WTC11 (cell line): ENCODE measurements at regions not wholly inside any gene's neighbourhood (a gene's known extent, or its start where the extent isn't known, plus 50 kb on each side); places are given as distances from the start of the nearest gene placed in this dataset.

Experiments
- ATAC-seq: fragments of 200-7000 bp; cut with Tn5 transposase; 2 replicates; pipeline ENCODE4 v1.10.0; 2021; ENCODE audit warnings: mild to moderate bottlenecking, moderate library complexity
- CTCF ChIA-PET: fragments of 300-600 bp; sonication (Branson Sonifier 250); formaldehyde crosslinking; loops from one replicate; lab custom pipeline; 2021; ENCODE audit warnings: antibody characterized with exemption; lab: Charles Lee
- POLR2A ChIA-PET: fragments of 350-600 bp; sonication (Branson Sonifier 250); formaldehyde crosslinking; loops from one replicate; lab custom pipeline; 2021; ENCODE audit warnings: antibody characterized with exemption; lab: Charles Lee
- DNase-seq: peaks from one replicate; pipeline ENCODE4 v3.0.0; 2021; ENCODE audit warnings: low spot score
- H3K27ac Mint-ChIP-seq: 2 replicates; pipeline ENCODE4 v1.8.0; 2021; ENCODE audit warnings: mixed read lengths
- H3K27me3 Mint-ChIP-seq: 2 replicates; pipeline ENCODE4 v1.8.0; 2021; ENCODE audit warnings: low read depth, mild to moderate bottlenecking, moderate library complexity, mixed read lengths
- H3K36me3 Mint-ChIP-seq: 2 replicates; pipeline ENCODE4 v1.8.0; 2021; ENCODE audit warnings: mixed read lengths
- H3K4me1 Mint-ChIP-seq: 2 replicates; pipeline ENCODE4 v1.8.0; 2022; ENCODE audit warnings: mixed read lengths
- H3K4me3 Mint-ChIP-seq: 2 replicates; pipeline ENCODE4 v1.8.0; 2021; ENCODE audit warnings: mild to moderate bottlenecking, moderate library complexity, mixed read lengths
- H3K9me3 Mint-ChIP-seq: 2 replicates; pipeline ENCODE4 v1.8.0; 2021; ENCODE audit warnings: mixed read lengths
- AR ChIP-seq: fragments of 250-450 bp; sonication (Bioruptor Pico); IDR thresholded peaks from 2 replicates; pipeline ENCODE4 v1.9.0; 2021; ENCODE audit warnings: mild to moderate bottlenecking
- ATF6 ChIP-seq: sonication (generic); formaldehyde crosslinking; IDR thresholded peaks from 2 replicates; pipeline ENCODE4 v1.8.1; 2023; ENCODE audit warnings: mild to moderate bottlenecking, missing genetic modification reagents
- GRHL2 ChIP-seq: fragments of 250-450 bp; sonication (Bioruptor Pico); IDR thresholded peaks from 2 replicates; pipeline ENCODE4 v1.8.0; 2022; ENCODE audit warnings: mild to moderate bottlenecking, moderate library complexity; ENCODE audit not compliant: insufficient replicate concordance, severe bottlenecking
- MAX ChIP-seq: sonication (generic); formaldehyde crosslinking; IDR thresholded peaks from 2 replicates; pipeline ENCODE4 v1.8.0; 2022; ENCODE audit warnings: mild to moderate bottlenecking, missing genetic modification reagents
- NFE2L1 ChIP-seq: sonication (generic); formaldehyde crosslinking; IDR thresholded peaks from 2 replicates; pipeline ENCODE4 v1.8.1; 2023; ENCODE audit warnings: missing genetic modification reagents
- RELA ChIP-seq: sonication (generic); formaldehyde crosslinking; IDR thresholded peaks from 2 replicates; pipeline ENCODE4 v1.8.1; 2022; ENCODE audit warnings: missing genetic modification reagents, mild to moderate bottlenecking, borderline replicate concordance
- SMAD3 ChIP-seq: sonication (generic); formaldehyde crosslinking; IDR thresholded peaks from 2 replicates; pipeline ENCODE4 v1.8.0; 2022; ENCODE audit warnings: missing genetic modification reagents, mild to moderate bottlenecking, borderline replicate concordance
- TCF7 ChIP-seq: sonication (generic); formaldehyde crosslinking; IDR thresholded peaks from 2 replicates; pipeline ENCODE4 v1.8.0; 2022; ENCODE audit warnings: mild to moderate bottlenecking, low read depth, missing genetic modification reagents, moderate library complexity
- ZNF138 ChIP-seq: sonication (generic); formaldehyde crosslinking; conservative IDR thresholded peaks from 2 replicates; pipeline ENCODE4 v1.8.1; 2022; ENCODE audit warnings: mild to moderate bottlenecking, moderate library complexity, missing genetic modification reagents
- ZNF396 ChIP-seq: fragments of 250-450 bp; sonication (Bioruptor Pico); IDR thresholded peaks from 2 replicates; pipeline ENCODE4 v1.8.0; 2021; ENCODE audit warnings: mild to moderate bottlenecking, moderate library complexity, borderline replicate concordance
- TF ChIP-seq, protein P1 (sequence below): sonication (generic); formaldehyde crosslinking; IDR thresholded peaks from 2 replicates; pipeline ENCODE4 v1.8.1; 2022; ENCODE audit warnings: missing genetic modification reagents, borderline replicate concordance
- TF ChIP-seq, protein P2 (sequence below): sonication (generic); formaldehyde crosslinking; IDR thresholded peaks from 2 replicates; pipeline ENCODE4 v1.8.0; 2023; ENCODE audit warnings: missing genetic modification reagents
- TF ChIP-seq, protein P3 (sequence below): fragments of 250-450 bp; sonication (Bioruptor Pico); IDR thresholded peaks from 2 replicates; pipeline ENCODE4 v1.9.0; 2021; ENCODE audit warnings: mild to moderate bottlenecking, borderline replicate concordance

- no peak for TF ChIP-seq AR
These were observed 315.1 kb upstream of the TLE3 start (continued) for GRCh38 chr15:70412794-70413193.

DNA sequence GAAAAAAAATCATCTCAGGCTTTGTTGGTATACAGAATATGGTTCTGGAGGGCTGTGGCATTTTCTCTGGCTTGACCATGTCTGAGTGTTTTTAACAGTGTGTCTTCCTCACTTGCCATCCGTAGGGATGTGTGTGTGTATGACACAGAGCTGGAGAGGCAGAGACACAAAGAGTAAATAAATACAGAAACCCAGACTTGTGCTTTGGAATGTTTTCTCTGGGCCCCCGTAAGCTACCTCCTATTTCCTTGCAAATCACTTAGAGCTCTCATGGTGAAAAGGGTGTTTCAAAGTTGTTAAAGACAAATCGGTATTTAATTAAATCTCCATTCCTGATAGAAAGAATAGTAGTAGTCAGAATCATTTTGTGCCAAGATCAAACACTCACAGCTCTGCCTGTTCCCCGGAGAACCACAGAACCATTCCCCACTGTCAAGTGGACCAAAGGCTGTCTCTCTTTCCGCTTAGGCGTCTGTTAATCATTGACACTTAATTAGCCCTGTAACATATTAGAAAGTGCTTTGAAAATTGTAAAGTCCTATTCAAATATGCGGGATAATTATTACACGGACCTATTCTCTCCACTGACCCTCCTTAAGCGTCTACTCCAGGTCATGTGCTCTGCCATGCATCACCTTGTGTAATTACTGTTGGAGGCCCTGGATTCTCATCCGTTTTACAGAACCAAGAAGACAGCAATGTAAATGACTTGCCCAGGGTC, 313.6 kb upstream of the TLE3 start:
- TF ChIP-seq, protein P1, sequence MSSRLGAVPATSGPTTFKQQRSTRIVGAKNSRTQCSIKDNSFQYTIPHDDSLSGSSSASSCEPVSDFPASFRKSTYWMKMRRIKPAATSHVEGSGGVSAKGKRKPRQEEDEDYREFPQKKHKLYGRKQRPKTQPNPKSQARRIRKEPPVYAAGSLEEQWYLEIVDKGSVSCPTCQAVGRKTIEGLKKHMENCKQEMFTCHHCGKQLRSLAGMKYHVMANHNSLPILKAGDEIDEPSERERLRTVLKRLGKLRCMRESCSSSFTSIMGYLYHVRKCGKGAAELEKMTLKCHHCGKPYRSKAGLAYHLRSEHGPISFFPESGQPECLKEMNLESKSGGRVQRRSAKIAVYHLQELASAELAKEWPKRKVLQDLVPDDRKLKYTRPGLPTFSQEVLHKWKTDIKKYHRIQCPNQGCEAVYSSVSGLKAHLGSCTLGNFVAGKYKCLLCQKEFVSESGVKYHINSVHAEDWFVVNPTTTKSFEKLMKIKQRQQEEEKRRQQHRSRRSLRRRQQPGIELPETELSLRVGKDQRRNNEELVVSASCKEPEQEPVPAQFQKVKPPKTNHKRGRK (CRISPR knock-in tag), result no peak
- TF ChIP-seq RELA (no peak), NFE2L1 (CRISPR knock-in tag) (no peak), MAX (no peak), ZNF396 (CRISPR knock-in tag) (no peak)
- ChIA-PET CTCF (no interaction called here), POLR2A (no interaction called here)
- Mint-ChIP-seq H3K9me3 (peaks cover 31% of the 10 kb centered on the region), H3K4me1 (peaks cover 35% of the 10 kb centered on the region), H3K36me3 (peaks cover 21% of the 10 kb centered on the region), H3K4me3 (no peak overlapping the region), H3K27me3 (peaks cover 8% of the 10 kb centered on the region), H3K27ac (no peak overlapping the region)
- DNase-seq (no peak), ATAC-seq (no peak)

- Mint-ChIP-seq H3K9me3 (peaks cover 29% of the 10 kb centered on the region), H3K27me3 (peaks cover 8% of the 10 kb centered on the region; the same call in 1 of the 2 replicates), H3K4me3 (no peak overlapping the region), H3K36me3 (peaks cover 21% of the 10 kb centered on the region), H3K4me1 (peaks cover 35% of the 10 kb centered on the region), H3K27ac (no peak overlapping the region)
- no peak for ATAC-seq
- POLR2A ChIA-PET, result no interaction called here
- CTCF ChIA-PET, result no interaction called here
- DNase-seq, result no peak
- no peak for TF ChIP-seq GRHL2 (CRISPR knock-in tag)
- no peak for TF ChIP-seq ATF6 (CRISPR knock-in tag)
- TF ChIP-seq, protein P2, sequence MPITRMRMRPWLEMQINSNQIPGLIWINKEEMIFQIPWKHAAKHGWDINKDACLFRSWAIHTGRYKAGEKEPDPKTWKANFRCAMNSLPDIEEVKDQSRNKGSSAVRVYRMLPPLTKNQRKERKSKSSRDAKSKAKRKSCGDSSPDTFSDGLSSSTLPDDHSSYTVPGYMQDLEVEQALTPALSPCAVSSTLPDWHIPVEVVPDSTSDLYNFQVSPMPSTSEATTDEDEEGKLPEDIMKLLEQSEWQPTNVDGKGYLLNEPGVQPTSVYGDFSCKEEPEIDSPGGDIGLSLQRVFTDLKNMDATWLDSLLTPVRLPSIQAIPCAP (CRISPR knock-in tag), result no peak
- TF ChIP-seq SMAD3 (CRISPR knock-in tag), result no peak
- no peak for TF ChIP-seq ZNF138 (CRISPR knock-in tag)
These were observed 312.8 kb upstream of the TLE3 start for GRCh38 chr15:70410371-70410985.

GRCh38 chr15:70409388-70409787, 311.7 kb upstream of the TLE3 start:
- no peak overlapping the region for H3K27ac Mint-ChIP-seq
- no peak for DNase-seq
- peaks cover 35% of the 10 kb centered on the region for H3K9me3 Mint-ChIP-seq
- peaks cover 8% of the 10 kb centered on the region; the same call in 1 of the 2 replicates for H3K27me3 Mint-ChIP-seq
- no peak overlapping the region for H3K4me3 Mint-ChIP-seq
- ChIA-PET CTCF (no interaction called here), POLR2A (no interaction called here)
- H3K4me1 Mint-ChIP-seq, result peaks cover 35% of the 10 kb centered on the region
- ATAC-seq, result no peak
- H3K36me3 Mint-ChIP-seq, result peaks cover 24% of the 10 kb centered on the region
- TF ChIP-seq, protein P3, sequence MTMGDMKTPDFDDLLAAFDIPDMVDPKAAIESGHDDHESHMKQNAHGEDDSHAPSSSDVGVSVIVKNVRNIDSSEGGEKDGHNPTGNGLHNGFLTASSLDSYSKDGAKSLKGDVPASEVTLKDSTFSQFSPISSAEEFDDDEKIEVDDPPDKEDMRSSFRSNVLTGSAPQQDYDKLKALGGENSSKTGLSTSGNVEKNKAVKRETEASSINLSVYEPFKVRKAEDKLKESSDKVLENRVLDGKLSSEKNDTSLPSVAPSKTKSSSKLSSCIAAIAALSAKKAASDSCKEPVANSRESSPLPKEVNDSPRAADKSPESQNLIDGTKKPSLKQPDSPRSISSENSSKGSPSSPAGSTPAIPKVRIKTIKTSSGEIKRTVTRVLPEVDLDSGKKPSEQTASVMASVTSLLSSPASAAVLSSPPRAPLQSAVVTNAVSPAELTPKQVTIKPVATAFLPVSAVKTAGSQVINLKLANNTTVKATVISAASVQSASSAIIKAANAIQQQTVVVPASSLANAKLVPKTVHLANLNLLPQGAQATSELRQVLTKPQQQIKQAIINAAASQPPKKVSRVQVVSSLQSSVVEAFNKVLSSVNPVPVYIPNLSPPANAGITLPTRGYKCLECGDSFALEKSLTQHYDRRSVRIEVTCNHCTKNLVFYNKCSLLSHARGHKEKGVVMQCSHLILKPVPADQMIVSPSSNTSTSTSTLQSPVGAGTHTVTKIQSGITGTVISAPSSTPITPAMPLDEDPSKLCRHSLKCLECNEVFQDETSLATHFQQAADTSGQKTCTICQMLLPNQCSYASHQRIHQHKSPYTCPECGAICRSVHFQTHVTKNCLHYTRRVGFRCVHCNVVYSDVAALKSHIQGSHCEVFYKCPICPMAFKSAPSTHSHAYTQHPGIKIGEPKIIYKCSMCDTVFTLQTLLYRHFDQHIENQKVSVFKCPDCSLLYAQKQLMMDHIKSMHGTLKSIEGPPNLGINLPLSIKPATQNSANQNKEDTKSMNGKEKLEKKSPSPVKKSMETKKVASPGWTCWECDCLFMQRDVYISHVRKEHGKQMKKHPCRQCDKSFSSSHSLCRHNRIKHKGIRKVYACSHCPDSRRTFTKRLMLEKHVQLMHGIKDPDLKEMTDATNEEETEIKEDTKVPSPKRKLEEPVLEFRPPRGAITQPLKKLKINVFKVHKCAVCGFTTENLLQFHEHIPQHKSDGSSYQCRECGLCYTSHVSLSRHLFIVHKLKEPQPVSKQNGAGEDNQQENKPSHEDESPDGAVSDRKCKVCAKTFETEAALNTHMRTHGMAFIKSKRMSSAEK (CRISPR knock-in tag), result no peak
- no peak for TF ChIP-seq TCF7
